ENCODE measurements at regions not wholly inside any gene's neighbourhood (a gene's known extent, or its start where the extent isn't known, plus 50 kb on each side); places are given as distances from the start of the nearest gene placed in this dataset.

DNA sequence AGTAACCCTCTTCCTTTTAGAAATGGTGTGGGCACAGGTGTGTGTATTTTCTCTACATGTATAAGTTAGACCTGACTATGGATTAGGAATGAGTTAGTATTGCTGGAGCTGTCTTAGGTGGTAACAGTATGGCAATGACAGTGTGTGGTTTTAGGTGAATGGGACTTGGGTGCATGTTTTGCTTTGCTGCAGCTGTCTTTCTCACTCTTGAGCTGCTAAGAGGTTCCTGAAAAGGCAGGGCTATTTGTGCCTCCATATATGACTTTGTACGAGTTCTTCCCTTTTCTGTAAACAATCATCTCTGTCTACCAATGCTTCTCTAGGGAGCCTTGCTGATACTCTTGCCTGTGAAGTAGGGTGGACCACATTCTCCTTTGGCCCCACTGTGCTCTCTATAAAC, 234.8 kb upstream of the HHIP start:
- TF ChIP-seq, protein P1, sequence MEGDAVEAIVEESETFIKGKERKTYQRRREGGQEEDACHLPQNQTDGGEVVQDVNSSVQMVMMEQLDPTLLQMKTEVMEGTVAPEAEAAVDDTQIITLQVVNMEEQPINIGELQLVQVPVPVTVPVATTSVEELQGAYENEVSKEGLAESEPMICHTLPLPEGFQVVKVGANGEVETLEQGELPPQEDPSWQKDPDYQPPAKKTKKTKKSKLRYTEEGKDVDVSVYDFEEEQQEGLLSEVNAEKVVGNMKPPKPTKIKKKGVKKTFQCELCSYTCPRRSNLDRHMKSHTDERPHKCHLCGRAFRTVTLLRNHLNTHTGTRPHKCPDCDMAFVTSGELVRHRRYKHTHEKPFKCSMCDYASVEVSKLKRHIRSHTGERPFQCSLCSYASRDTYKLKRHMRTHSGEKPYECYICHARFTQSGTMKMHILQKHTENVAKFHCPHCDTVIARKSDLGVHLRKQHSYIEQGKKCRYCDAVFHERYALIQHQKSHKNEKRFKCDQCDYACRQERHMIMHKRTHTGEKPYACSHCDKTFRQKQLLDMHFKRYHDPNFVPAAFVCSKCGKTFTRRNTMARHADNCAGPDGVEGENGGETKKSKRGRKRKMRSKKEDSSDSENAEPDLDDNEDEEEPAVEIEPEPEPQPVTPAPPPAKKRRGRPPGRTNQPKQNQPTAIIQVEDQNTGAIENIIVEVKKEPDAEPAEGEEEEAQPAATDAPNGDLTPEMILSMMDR (IDR thresholded peaks at IDR 0.05) = no peak
- TF ChIP-seq POLR2A (IDR thresholded peaks at IDR 0.05) = no peak
